GM18867 (cell line): ENCODE measurements at regions not wholly inside any gene's neighbourhood (a gene's known extent, or its start where the extent isn't known, plus 50 kb on each side); places are given as distances from the start of the nearest gene placed in this dataset.
"Not testable (repeated sequence)": the region's sequence is repeated elsewhere in the genome, so short reads cannot be mapped to it uniquely, and the experiment has no call there.

Experiments
- ATAC-seq: cut with Tn5 transposase; IDR thresholded peaks from one replicate; pipeline ENCODE4 v1.9.1; 2021; ENCODE audit warnings: mild to moderate bottlenecking, moderate library complexity; ENCODE audit not compliant: unreplicated experiment

DNA sequence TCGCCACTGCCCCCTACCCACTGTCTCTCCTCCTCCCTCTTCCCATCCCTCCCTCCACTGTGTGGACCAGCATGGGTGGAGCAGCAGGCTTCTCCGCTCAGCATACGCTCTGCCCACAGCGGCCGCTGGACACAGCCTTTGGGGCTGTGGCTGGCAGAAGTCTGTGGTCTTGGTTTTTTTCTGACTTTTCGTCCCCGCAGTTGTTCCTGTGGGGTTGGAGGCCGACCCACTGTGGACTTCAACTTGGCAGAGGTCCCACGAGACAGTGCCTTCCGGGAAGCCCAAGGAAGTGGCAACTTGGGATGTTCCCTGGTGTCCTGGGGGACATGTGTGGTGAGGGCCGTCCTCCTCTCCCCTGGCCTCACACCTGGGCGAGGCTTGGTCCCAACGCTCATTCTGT is 162.5 kb upstream of the C1orf174 start:
- no peak for ATAC-seq

DNA sequence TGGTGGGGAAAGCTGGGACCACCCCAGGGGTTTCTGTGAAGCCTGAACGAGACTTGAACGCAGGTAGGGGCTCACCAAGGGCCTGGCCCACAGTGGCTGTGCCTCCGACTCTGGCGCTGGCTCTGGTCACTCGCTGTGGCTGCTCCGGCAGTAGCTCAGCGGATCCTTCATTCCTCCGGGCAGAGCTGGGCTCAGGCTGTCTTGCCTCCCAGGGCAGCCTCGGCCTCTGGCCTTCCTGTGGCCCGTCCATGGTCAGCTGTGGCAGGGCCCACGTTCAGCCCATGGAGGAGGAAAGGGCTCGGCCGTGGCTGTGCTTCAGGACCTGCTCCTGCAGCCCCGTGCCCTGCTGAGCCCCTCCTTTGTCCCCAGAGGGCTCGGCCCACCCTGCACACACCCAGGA is 162.9 kb upstream of the C1orf174 start:
- no peak for ATAC-seq

DNA sequence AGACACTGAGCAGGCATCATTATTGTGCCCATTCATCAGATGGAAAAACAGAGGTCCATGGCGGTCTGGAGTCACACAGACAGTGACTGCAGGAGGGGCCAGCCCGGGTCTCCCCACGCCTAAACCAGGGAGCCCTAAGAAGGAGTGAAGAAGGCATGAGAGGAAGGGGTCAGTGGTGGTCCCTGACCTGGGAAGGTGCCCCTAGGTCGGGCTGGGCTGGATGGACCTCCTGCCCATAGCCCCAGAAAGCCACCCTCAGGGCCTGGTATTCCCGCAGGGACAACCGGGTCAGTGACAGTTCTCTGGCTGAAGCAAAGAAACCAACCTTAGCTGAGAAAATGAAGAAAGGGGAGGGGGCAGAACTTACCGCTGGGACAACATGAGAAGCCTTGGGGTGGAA is 163.4 kb upstream of the C1orf174 start:
- no peak for ATAC-seq

DNA sequence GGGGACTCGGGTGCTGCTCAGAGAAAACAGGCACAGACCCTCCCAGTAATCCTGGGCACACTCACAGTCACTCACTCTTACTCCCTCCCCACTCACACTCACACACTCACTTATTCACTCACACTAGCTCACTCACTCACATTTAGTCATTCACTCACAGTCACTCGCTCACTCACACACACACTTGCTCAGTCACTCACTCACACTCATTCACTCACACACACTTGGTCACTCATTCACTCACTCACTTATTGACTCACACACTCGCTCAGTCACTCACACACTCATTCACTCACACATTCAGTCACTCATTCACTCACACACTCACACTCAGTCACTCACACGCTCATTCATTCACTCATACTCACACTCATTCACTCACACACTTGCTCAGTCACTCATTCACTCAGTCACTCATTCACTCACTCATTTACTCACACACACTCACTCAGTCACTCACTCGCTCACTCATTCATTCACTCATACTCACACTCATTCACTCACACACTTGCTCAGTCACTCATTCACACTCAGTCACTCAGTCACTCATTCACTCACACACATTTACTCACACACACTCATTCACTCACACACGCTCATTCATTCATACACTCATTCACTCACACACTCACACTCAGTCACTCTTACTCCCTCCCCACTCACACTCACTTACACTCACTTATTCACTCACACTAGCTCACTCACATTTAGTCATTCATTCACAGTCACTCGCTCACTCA is 164.2 kb upstream of the C1orf174 start:
- ATAC-seq: no peak

DNA sequence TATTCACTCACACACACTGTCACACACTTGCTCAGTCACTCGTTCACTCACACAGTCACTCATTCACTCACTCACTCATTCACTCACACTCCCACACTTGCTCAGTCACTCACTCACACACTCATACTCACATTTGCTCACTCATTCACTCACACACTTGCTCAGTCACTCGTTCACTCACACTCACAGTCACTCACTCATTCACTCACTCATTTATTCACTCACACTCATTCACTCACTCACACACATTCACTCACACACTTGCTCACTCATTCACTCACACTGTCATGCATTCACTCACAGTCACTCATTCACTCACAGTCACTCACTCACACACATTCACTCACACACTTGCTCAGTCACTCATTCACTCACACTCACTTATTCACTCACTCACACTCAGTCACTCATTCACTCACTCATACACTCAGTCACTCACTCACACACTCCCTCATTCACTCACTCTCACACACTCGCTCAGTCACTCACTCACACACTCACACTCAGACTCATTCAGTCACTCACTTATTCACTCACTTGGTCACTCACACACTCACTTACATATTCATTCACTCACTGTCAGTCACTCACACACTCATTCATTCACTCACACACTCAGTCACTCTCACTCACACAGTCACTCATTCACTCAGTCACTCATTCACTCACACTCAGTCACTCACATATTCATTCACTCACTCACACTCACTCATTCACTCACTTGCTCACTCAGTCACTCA is 167.0 kb upstream of the C1orf174 start:
- no peak for ATAC-seq

DNA sequence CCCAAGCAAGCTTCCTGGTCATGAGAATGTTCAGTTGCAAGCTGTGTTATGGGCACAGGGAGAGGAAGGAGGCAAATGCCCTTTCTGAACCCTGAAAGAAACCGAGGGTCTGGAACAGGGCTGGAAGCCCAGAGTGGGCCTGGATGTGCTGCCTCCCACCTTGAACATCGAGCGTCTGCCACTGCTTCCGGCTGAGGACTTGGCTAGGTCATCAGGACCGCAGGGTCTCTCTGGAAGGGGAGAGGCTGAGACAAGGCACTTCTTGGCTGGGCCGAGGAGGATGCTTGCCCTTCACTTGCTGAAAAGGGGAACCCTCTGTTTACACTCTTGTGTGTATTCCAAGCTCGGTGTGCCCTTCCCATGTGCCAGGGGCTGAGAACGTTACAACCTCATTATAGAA is 168.0 kb upstream of the C1orf174 start:
- ATAC-seq: no peak

DNA sequence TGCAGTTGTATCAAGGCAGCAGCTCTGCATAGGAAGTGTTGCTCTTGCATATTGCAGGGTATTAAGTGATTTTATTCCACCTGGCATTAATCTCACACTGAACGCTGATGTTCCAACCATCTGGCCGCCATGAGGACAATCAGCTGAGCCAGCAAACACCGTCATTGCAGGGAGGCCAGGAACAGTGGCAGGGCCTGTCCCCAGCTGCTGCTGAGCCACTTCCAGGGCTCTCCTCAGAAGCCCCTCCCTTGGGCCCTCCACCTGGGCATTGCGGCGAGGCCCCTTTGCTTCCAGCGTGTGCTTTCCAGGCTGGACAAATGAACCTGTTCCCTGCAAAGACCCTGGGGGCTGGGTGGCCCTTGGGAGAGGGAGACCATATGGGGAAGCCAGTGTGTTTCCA is 171.6 kb upstream of the C1orf174 start:
- no peak for ATAC-seq

DNA sequence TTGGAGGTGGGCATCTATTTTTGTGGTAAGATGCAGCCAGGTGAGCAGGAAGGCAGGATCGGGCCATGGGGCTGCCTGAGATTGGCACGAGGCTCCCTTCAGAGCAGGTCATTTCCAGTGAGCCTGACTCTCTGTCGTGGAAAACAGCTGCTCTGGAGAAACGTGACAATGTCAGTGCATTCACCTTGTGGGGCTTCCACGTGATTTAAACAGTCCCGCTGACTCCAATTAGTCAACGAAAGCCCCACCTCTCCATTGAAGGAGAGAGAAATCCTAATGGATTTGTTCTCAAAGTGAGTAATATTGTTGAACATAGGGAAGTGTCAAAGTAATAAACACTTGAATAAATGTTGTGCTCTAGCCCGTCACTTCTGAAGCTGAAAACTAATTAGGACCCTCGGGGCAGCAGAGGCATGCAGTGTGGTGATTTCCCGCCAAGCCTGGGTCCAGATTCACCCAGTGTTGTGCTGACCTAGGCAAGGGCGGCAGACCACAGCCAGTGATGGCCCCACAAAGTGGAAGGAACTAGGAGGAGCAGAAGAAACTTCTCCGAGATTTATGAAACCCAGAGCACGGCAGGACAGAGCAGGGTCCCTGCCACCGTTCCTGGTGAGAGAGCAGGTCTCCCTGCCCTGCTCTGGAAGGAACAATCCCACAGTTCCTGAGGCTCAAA is 172.5 kb upstream of the C1orf174 start:
- no peak for ATAC-seq

DNA sequence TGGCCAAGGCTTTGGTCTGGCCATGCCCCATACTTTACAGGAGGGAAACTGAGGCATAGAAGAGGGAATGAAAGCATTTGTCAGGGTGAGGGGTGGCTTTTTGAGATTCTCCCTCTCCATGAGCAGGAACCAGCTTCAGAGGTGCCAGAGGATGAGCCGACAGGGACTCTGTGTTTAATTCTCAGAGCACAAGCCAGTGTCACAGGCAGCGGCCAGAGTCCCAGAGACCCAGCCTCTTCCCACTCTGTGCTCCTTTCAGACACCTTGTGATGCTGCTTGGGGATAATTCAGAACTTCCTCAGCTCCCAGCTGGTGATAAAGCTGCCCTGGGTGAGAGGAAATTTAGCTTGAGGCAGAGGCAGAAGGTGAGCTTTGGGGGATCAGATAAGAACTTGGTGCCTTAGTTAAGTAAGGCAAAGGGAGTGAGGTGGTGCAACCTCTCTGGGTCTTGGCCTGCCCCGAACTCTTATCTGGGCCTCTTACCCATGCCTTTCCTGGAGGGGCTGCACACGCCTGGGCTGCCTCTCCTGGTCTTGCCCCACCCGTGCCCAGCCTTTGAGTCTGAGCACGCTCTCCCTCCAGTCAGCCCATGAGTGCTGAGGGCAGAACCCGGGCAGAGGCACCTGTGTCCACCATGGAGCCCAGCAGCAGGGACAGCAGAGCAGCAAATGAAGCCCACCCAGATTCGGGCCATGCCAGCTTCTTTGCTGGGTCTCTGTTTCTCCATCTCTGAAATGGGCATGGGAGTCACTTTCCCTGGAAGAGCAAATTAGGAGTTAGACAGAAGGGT is 175.6 kb upstream of the C1orf174 start:
- no peak for ATAC-seq

DNA sequence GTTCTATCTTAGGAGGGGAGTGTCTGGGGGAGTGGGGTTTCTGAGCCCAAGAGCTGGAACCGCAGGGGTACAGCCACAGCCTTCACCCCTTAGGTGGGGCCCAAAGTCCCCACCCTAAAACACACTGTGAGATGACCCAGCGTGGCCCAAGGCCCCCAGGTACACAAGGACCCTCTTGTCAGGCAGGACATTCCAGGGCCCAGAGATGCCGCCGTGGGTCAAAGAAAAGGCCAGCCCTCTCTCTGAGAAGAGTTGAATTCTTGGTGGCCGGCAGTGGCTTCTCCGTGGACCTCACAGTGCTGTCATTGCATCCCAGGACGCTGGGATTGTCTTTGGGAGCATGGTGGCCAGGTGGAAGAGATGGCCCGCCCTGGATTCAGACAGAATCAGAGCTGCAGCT is 176.3 kb upstream of the C1orf174 start:
- ATAC-seq: no peak

DNA sequence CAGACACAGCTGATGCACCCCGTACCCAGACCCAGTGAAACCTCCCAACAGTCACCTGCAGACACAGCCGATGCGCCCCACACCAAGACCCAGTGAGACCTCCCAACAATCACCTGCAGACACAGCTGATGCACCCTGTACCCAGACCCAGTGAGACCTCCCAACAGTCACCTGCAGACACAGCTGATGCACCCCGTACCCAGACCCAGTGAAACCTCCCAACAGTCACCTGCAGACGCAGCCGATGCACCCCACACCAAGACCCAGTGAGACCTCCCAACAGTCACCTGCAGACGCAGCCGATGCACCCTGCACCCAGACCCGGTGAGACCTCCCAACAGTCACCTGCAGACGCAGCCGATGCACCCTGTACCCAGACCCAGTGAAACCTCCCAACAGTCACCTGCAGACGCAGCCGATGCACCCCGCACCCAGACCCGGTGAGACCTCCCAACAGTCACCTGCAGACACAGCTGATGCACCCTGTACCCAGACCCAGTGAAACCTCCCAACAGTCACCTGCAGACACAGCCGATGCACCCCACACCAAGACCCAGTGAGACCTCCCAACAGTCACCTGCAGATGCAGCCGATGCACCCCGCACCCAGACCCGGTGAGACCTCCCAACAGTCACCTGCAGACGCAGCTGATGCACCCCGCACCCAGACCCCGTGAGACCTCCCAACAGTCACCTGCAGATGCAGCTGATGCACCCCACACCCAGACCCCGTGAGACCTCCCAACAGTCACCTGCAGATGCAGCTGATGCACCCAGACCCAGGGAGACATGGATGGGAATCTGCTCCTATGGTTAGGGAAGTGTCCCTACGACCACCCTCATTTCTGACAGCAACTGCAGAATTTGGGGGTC is 178.3 kb upstream of the C1orf174 start:
- ATAC-seq: not testable (repeated sequence)

DNA sequence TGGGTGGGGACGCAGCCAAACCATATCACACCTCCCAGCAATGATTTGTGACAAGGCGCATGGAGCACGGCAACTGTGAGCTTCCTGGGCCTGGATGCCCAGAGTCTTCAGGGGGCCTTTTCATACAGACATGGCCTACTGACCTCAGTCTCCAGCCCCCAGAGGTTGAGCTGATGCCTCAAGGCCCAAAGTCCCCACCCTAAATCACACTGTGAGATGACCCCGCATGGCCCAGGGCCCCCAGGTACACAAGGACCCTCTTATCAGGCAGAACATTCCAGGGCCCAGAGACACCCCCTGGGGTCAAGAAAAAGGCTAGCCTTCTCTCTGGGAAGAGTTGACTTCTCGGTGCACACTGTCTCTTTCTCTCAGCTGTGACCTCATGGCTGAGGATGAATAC is 179.7 kb upstream of the C1orf174 start:
- no peak for ATAC-seq

DNA sequence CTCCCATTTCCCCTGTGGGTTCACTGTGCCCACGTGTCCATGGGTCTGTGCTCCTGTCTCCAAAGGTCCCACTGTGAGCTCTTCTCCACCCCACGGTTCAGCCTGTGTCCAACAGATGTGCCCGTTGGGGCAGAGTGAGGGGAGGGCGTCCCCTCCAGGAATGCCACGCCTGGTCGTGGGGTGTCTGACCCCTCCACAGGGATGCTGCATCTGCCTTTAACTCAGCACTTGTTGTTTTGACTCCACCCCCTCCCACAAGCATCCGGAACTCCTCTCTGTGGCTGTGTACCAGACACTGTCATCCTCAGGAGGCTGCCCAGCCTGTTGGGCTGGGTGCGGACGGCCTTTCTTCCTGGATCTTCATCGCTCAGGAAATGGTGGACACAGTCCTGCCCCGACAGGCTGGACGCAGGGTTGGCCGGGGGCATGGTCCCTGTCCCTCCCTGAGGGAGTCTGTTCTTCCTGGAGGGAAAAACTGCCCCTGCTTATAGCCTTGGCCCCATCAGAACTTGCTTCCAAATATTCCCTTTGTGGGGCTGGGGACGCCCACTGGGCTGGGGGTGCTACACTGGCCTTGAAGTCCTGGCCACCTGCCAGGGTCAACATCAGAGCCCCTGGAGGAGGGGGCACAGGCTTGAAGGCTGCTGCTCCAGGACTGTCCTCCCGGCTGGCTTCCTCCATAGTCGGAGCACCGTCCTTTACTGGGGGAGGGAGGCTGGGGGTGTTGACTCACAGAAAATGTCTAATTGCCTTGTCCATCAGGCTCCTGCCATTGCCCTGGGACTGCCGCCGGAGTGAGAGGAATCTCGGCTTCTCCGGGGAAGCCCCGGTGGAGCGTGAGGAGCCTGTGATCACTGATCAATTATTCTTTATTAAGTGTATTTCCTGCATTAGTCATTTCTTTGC is 182.0 kb upstream of the C1orf174 start:
- ATAC-seq: no peak

DNA sequence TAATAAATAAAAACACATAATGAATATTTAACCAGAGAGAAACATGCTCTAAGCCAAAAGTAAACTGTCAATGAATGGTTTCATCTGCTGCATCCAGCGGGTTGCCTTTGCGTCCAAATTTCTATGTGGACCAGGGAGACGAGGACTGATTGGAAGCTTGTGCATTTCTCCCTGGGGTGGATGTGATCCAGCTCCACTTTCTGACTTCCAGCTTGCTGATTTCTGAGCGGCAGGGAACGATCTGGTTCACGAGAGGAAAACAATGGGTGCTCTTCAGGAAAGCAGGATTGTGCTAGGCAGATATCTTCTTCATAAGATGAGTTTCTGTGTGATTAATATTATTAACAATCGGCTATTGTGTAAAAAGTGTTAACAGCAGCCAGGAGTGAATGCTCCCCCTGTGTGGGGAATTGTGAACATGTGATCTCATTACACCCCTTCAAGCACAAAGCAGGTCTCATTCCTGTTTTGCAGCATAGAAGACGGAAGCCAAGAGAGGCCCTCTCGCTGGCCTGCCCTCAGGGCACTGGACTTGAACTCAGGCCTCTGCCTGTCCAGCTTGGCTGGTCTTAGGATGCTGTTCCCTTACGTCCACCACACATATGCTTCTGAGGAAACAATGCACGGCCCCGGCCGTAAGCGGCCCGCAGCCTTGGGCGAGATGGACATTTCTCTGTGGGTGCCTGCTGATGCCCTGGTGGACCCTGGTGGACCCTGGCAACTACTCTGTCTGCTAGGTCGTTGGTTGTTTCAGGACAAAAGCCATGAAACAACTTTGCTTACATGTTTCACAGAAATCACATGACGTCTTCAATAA is 183.4 kb upstream of the C1orf174 start:
- no peak for ATAC-seq

DNA sequence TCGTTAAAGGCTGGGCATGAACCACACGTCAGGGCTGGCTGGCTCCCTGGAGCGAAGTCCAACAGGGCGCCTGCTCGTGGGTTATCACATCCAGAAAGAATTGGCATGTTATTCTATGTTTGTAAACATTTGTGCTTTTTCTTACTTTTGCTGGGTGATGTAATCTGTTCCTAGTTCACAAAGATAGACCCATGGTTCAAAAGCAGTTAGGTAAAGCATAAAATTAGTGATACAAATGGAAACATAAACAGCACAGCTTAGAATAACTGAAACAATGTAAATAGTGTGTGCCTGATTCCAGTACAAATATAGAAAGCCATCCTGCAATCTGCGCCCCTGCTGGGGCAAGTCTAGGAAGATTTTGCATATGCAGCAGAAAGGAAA is 184.0 kb upstream of the C1orf174 start:
- no peak for ATAC-seq

DNA sequence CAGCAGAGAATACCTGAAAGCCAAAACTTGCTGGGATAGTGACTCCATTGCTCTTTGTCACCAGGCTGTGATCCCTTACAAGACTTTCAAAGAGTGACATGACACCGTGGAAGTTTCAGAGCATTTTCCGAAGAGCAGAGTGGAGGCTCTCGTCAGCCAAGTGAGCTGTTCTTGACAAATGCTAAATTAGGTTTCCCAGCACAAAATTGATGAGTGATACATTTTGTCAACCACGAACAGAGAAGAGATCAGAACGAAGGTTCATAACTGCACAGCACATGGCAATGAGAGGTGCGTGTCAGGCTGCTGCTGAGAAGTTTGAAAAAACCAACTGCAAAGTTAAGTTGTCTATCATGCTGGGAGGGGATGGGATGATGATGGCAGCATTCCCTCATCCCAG is 184.4 kb upstream of the C1orf174 start:
- ATAC-seq: no peak

DNA sequence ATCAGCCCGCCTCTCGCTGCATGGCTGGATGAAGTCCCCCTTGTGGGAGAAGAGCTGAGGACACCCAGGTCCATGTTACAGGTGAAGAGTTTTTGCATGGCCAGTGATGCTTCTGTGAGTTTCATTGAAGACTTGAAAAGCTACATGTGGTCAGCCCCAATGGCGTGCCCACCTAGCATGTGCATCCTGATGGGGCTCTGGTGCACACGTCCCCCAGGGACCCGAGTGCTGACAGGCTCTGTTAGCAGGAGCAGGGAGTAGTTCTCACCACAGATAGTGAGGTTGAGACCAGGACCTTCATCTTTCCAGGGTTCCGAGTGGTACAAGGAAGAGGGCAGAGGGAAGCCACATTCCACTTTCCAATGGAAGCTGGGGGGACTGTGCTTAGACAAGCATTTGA is 184.8 kb upstream of the C1orf174 start:
- ATAC-seq: no peak

DNA sequence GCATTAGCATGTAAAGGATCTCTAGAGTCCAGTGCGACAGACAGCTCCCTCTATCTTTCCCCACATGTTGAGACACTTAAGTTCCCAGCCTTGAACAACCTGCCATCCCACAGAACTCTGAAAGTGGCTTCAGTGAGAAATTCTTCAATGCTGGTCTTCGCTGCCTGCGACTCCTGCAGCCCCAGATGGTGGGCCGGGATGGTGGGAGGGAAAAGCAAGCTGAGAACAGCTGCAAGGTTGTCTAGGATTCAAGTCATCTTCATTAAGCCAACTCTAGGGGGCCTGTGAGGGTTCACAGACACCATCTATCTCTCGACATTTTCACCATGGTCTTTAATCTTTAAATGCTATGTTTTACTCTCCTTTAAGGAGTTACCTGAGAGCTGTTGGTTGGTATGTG is 185.5 kb upstream of the C1orf174 start:
- ATAC-seq: no peak
